HCT116 (cell line): ENCODE measurements at regions not wholly inside any gene's neighbourhood (a gene's known extent, or its start where the extent isn't known, plus 50 kb on each side); places are given as distances from the start of the nearest gene placed in this dataset.

ENCODE experiments used
- ATAC-seq: fragments of 200-7000 bp; cut with Tn5 transposase; 2 replicates; pipeline ENCODE4 v1.9.1; 2020; ENCODE audit warnings: mild to moderate bottlenecking, moderate library complexity
- BruUV-seq: library from RNA; stranded (reverse); fragments of 400-500 nt; replicated peaks from 2 replicates; lab custom pipeline; 2021; lab: Mats Ljungman, UMichigan
- CTCF ChIA-PET: fragments of 300-600 bp; sonication (Branson Sonifier 250); formaldehyde crosslinking; loops from one replicate; lab custom pipeline; 2021; ENCODE audit warnings: antibody characterized with exemption; lab: Charles Lee
- POLR2A ChIA-PET: fragments of 300-600, 350-600 bp; sonication (Branson Sonifier 250); formaldehyde crosslinking; loops from one replicate; lab custom pipeline; 2021; ENCODE audit warnings: antibody characterized with exemption; lab: Charles Lee
- RAD21 ChIA-PET, 2 experiments: fragments of 300-600 bp; sonication (Branson Sonifier 250); formaldehyde crosslinking; loops; one replicate each; lab custom pipeline; 2023; ENCODE audit warnings: low total read pairs in 2 of 2; ENCODE audit not compliant: uncharacterized antibody in 2 of 2, unreplicated experiment in 2 of 2, low non-redundant PET in 1 of 2; lab: Charles Lee
- DNase-seq: peaks from one replicate; pipeline ENCODE4 v3.0.0-alpha.2; 2010; ENCODE audit warnings: low read depth, low spot score
- H2AFZ ChIP-seq: fragments of 200-600 bp; shearing (Covaris generic), sonication (generic); 2 replicates; pipeline ENCODE4 v1.6.1; 2017; ENCODE audit warnings: low read depth, mixed run types, mixed read lengths, antibody characterized with exemption, low read length; ENCODE audit not compliant: poor library complexity, severe bottlenecking
- H3K27ac ChIP-seq: 2 replicates; pipeline ENCODE4 v1.5.1; 2012; ENCODE audit warnings: low read depth, low read length
- H3K27me3 ChIP-seq: fragments of 200-600 bp; sonication (generic); 2 replicates; pipeline ENCODE4 v1.6.1; 2016; ENCODE audit warnings: mixed run types, low read length, mixed read lengths; ENCODE audit not compliant: insufficient read depth
- H3K36me3 ChIP-seq, 2 experiments: fragments of 200-500 bp in 1 of 2; fragments of 200-600 bp in 1 of 2; sonication (Bioruptor generic) in 1 of 2; sonication (generic) in 1 of 2; 2 replicates each; pipeline versions ENCODE4 v1.5.1 to v1.6.1; 2014 to 2016; ENCODE audit warnings: low read length in 2 of 2, inconsistent platforms in 1 of 2, mixed read lengths in 1 of 2, mixed run types in 1 of 2; ENCODE audit not compliant: insufficient read depth in 2 of 2, control insufficient read depth in 1 of 2
- H3K4me1 ChIP-seq, 2 experiments: fragments of 200-600 bp in 1 of 2; sonication (generic) in 1 of 2; 2 replicates each; pipeline versions ENCODE4 v1.5.1 to v1.6.1; 2012 to 2017; ENCODE audit warnings: low read length in 2 of 2, inconsistent platforms in 1 of 2, mild to moderate bottlenecking in 1 of 2, mixed read lengths in 1 of 2, mixed run types in 1 of 2, moderate library complexity in 1 of 2; ENCODE audit not compliant: insufficient read depth in 2 of 2, control insufficient read depth in 1 of 2
- H3K4me2 ChIP-seq: fragments of 200-600 bp; sonication (generic); 2 replicates; pipeline ENCODE4 v1.6.1; 2017; ENCODE audit warnings: mixed run types, low read length, mixed read lengths
- H3K4me3 ChIP-seq, 2 experiments: fragments of 200-600 bp in 1 of 2; sonication (generic) in 1 of 2; replicated peaks in 1 of 2; 2 replicates each; pipeline ENCODE4 v1.5.1; 2011 to 2016; ENCODE audit warnings: low read length in 2 of 2, control low read depth in 1 of 2, low read depth in 1 of 2, mild to moderate bottlenecking in 1 of 2, mixed read lengths in 1 of 2, mixed run types in 1 of 2
- H3K79me2 ChIP-seq: fragments of 200-600 bp; sonication (generic); 2 replicates; pipeline ENCODE4 v1.6.1; 2017; ENCODE audit warnings: mild to moderate bottlenecking, mixed run types, low read length, moderate library complexity, mixed read lengths; ENCODE audit not compliant: insufficient read depth
- H3K9ac ChIP-seq: fragments of 200-600 bp; sonication (generic); 2 replicates; pipeline ENCODE4 v1.6.1; 2016; ENCODE audit warnings: low read length, mixed read lengths
- H3K9me2 ChIP-seq: fragments of 200-600 bp; sonication (generic), shearing (Covaris generic); 2 replicates; pipeline ENCODE4 v1.6.1; 2017; ENCODE audit warnings: mixed run types, mild to moderate bottlenecking, moderate library complexity; ENCODE audit not compliant: insufficient read depth
- H3K9me3 ChIP-seq, 2 experiments: fragments of 200-500 bp in 1 of 2; fragments of 200-600 bp in 1 of 2; sonication (Bioruptor generic) in 1 of 2; sonication (generic) in 1 of 2; 2 replicates each; pipeline ENCODE4 v1.6.1; 2014 to 2017; ENCODE audit warnings: low read length in 2 of 2, mixed read lengths in 2 of 2, inconsistent platforms in 1 of 2, low read depth in 1 of 2, mild to moderate bottlenecking in 1 of 2, mixed run types in 1 of 2, moderate library complexity in 1 of 2; ENCODE audit not compliant: control insufficient read depth in 1 of 2, insufficient read depth in 1 of 2
- H4K20me1 ChIP-seq: fragments of 200-600 bp; sonication (generic), shearing (Covaris generic); 2 replicates; pipeline ENCODE4 v1.6.1; 2017; ENCODE audit warnings: mixed run types, mild to moderate bottlenecking, moderate library complexity; ENCODE audit not compliant: insufficient read depth
- ATF3 ChIP-seq: IDR thresholded peaks from 2 replicates; pipeline ENCODE4 v1.6.1; 2012
- CBX3 ChIP-seq: IDR thresholded peaks from 2 replicates; pipeline ENCODE4 v1.6.1; 2012; ENCODE audit warnings: low read depth
- CTCF ChIP-seq, 3 experiments: fragments of 200-600 bp in 1 of 3; sonication (generic) in 1 of 3; IDR thresholded peaks in 2 of 3; conservative IDR thresholded peaks in 1 of 3; 2 replicates each; pipeline ENCODE4 v1.5.1; 2012 to 2017; ENCODE audit warnings: low read depth in 2 of 3, low read length in 2 of 3, antibody characterized with exemption in 1 of 3, borderline replicate concordance in 1 of 3, control low read depth in 1 of 3, mild to moderate bottlenecking in 1 of 3, mixed read lengths in 1 of 3, mixed run types in 1 of 3, moderate library complexity in 1 of 3; ENCODE audit not compliant: insufficient read depth in 1 of 3
- ELF1 ChIP-seq: IDR thresholded peaks from 2 replicates; pipeline ENCODE4 v1.6.1; 2012; ENCODE audit warnings: low read depth, borderline replicate concordance
- FOSL1 ChIP-seq: IDR thresholded peaks from 2 replicates; pipeline ENCODE4 v1.6.1; 2012; ENCODE audit warnings: low read depth
- MAX ChIP-seq: IDR thresholded peaks from 2 replicates; pipeline ENCODE4 v1.6.1; 2012
- RAD21 ChIP-seq: IDR thresholded peaks from 2 replicates; pipeline ENCODE4 v1.6.1; 2012; ENCODE audit warnings: low read depth, mild to moderate bottlenecking
- TCF7L2 ChIP-seq: IDR thresholded peaks from 2 replicates; pipeline ENCODE4 v1.7.0; 2011; ENCODE audit warnings: borderline replicate concordance, inconsistent platforms; ENCODE audit not compliant: insufficient read depth, insufficient read length; ENCODE audit errors: extremely low read depth
- ZNF274 ChIP-seq: fragments of 200-500 bp; sonication (Bioruptor generic); IDR thresholded peaks from 2 replicates; pipeline ENCODE4 v1.6.1; 2014; ENCODE audit warnings: mild to moderate bottlenecking, low read depth, low read length, inconsistent platforms
- intact Hi-C: fragments of 100-400 bp; cut with micrococcal nuclease; formaldehyde crosslinking; loops from 2 replicates; pipeline ENCODE4 v1.10.0; 2022

GRCh38 chrX:94560930-94561329 is 886.9 kb downstream of the FAM133A start:
- Histone ChIP-seq H4K20me1 (no peaks in the 10 kb centered on the region), H3K27ac (no peak overlapping the region), H2AFZ (no peak overlapping the region), H3K9me3 (no peaks in the 10 kb centered on the region), H3K9me2 (no peaks in the 10 kb centered on the region), H3K79me2 (no peaks in the 10 kb centered on the region), H3K4me3 (no peak overlapping the region), H3K27me3 (no peaks in the 10 kb centered on the region), H3K9ac (no peak overlapping the region), H3K36me3 (no peaks in the 10 kb centered on the region), H3K4me2 (no peak overlapping the region), H3K4me1 (no peaks in the 10 kb centered on the region)
- no peak for TF ChIP-seq FOSL1
- POLR2A ChIA-PET, result no interaction called here
- intact Hi-C loops, result no loop called here
- DNase-seq, result no peak
- no TSS peak for BruUV-seq
- RAD21 ChIA-PET, result no interaction called here
- ATAC-seq, result no peak
- CTCF ChIA-PET, result no interaction called here

GRCh38 chrX:94576367-94577004 is 902.5 kb downstream of the FAM133A start:
- H2AFZ ChIP-seq, result no peak overlapping the region
- CTCF ChIA-PET, result no interaction called here
- H3K4me1 ChIP-seq, result no peaks in the 10 kb centered on the region
- no peak for DNase-seq
- H3K9ac ChIP-seq, result no peak overlapping the region
- no peaks in the 10 kb centered on the region for H3K79me2 ChIP-seq
- ATAC-seq, result no peak
- H3K27ac ChIP-seq, result no peak overlapping the region
- no peak for TF ChIP-seq CTCF (IDR thresholded peaks at IDR 0.05 in 2 of 3, conservative IDR thresholded peaks at IDR 0.05 in 1 of 3; ENCODE audit: borderline replicate concordance in 1 of 3, insufficient read depth in 1 of 3, low read depth in 2 of 3, low read length in 2 of 3)
- TF ChIP-seq ELF1, result no peak
- no peak for TF ChIP-seq MAX
- TF ChIP-seq ATF3, result no peak
- TF ChIP-seq RAD21, result no peak
- no peak for TF ChIP-seq TCF7L2
- no peak for TF ChIP-seq ZNF274
- TF ChIP-seq CBX3, result no peak
- intact Hi-C loops, result no loop called here
- H3K36me3 ChIP-seq, result no peaks in the 10 kb centered on the region
- H3K9me2 ChIP-seq, result no peaks in the 10 kb centered on the region
- no peak overlapping the region for H3K4me3 ChIP-seq
- H3K27me3 ChIP-seq, result no peaks in the 10 kb centered on the region
- POLR2A ChIA-PET, result no interaction called here
- RAD21 ChIA-PET, result no interaction called here
- no peak overlapping the region for H3K4me2 ChIP-seq
- no TSS peak for BruUV-seq
- no peaks in the 10 kb centered on the region for H4K20me1 ChIP-seq
- H3K9me3 ChIP-seq, result no peaks in the 10 kb centered on the region
